ENCODE measurements at regions not wholly inside any gene's neighbourhood (a gene's known extent, or its start where the extent isn't known, plus 50 kb on each side); places are given as distances from the start of the nearest gene placed in this dataset.

GRCh38 chr4:114286262-114286810, 306.9 kb upstream of the ARSJ start:
- Histone ChIP-seq H3K27ac (no peak overlapping the region), H3K9me3 (ENCODE audit: severe bottlenecking) (no peaks in the 10 kb centered on the region), H3K36me3 (no peaks in the 10 kb centered on the region), H3K4me3 (ENCODE audit: low read depth, low read length) (no peak overlapping the region), H3K27me3 (ENCODE audit: insufficient read depth, low read depth, severe bottlenecking) (no peaks in the 10 kb centered on the region)
- DNase-seq = no peak
- TF ChIP-seq CTCF (IDR thresholded peaks at IDR 0.05; ENCODE audit: low read depth, low read length) = no peak

GRCh38 chr4:114287079-114287696, 307.7 kb upstream of the ARSJ start:
- no peaks in the 10 kb centered on the region for H3K27me3 ChIP-seq (ENCODE audit: insufficient read depth, low read depth, severe bottlenecking)
- no peak for DNase-seq
- no peaks in the 10 kb centered on the region for H3K9me3 ChIP-seq (ENCODE audit: severe bottlenecking)
- no peak overlapping the region for H3K27ac ChIP-seq
- no peak overlapping the region for H3K4me3 ChIP-seq (ENCODE audit: low read depth, low read length)
- H3K36me3 ChIP-seq = no peaks in the 10 kb centered on the region
- TF ChIP-seq CTCF (IDR thresholded peaks at IDR 0.05; ENCODE audit: low read depth, low read length) = no peak

DNA sequence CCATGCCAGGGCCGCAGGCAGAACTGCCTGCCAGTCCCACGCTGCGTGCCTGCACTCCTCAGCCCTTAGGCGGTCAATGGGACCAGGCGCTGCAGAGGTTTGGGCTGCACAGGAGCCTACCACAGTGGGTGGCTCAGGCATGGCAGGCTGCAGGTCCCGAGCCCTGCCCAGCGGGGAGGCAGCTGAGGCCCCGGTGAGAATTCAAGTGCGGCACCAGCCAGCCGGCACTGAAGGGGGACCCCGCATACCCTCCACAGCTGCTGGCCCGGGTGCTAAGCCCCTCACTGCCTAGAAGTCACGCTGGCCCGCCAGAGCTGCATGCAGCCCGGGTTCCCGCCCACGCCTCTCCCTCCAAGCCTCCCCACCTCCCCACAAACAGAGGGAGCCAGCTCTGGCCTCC, 302.5 kb upstream of the UGT8 start:
- Histone ChIP-seq H3K27me3 (ENCODE audit: insufficient read depth, low read depth, severe bottlenecking) (no peaks in the 10 kb centered on the region), H3K4me3 (ENCODE audit: low read depth, low read length) (no peak overlapping the region), H3K9me3 (ENCODE audit: severe bottlenecking) (peaks cover 5% of the 10 kb centered on the region), H3K36me3 (no peaks in the 10 kb centered on the region), H3K27ac (no peak overlapping the region)
- TF ChIP-seq CTCF (IDR thresholded peaks at IDR 0.05; ENCODE audit: low read depth, low read length) = no peak
- no peak for DNase-seq

DNA sequence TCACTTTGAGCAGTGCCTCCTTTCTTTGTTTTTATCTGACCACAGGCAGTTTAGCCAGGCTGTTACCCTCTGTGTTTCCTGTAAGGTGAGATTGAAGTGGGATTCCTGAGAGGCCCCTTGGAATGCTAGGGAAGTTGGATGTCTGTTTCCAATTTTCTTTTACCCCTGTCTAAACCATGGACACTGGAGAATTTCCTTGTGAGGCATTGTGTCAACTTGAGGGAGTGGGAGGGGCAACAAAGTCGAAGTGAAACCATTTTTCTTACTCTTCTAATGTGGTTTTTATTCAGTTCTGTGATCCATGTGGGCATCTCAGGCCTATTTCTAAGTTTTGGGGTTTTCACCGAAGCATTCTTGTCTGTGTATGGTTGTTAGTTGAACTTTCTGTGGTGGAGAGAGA, 296.1 kb upstream of the UGT8 start:
- no peak for TF ChIP-seq CTCF (IDR thresholded peaks at IDR 0.05; ENCODE audit: low read depth, low read length)
- Histone ChIP-seq H3K27me3 (ENCODE audit: insufficient read depth, low read depth, severe bottlenecking) (no peaks in the 10 kb centered on the region), H3K9me3 (ENCODE audit: severe bottlenecking) (no peaks in the 10 kb centered on the region), H3K36me3 (no peaks in the 10 kb centered on the region), H3K27ac (no peak overlapping the region), H3K4me3 (ENCODE audit: low read depth, low read length) (no peak overlapping the region)
- DNase-seq = no peak

DNA sequence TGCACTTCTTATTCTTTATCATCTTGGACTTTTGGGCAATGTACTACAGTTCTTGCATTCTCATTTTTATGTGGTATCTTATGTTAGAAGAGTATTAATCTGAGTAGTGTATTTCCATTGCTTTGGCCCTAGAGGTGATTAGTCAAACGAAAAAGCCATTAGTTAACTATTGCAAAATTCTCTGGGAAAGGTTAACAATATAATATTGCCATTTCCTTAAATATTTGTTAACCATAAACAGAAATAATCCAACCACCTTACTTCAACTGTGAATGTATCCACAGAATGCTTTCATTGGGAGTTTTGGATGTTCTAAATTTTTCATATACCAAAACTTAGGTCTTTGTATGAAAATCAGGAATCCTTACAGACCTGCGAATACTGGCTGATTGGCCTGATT, 294.6 kb upstream of the UGT8 start:
- Histone ChIP-seq H3K27me3 (ENCODE audit: insufficient read depth, low read depth, severe bottlenecking) (no peaks in the 10 kb centered on the region), H3K4me3 (ENCODE audit: low read depth, low read length) (no peak overlapping the region), H3K36me3 (no peaks in the 10 kb centered on the region), H3K27ac (no peak overlapping the region), H3K9me3 (ENCODE audit: severe bottlenecking) (no peaks in the 10 kb centered on the region)
- TF ChIP-seq CTCF (IDR thresholded peaks at IDR 0.05; ENCODE audit: low read depth, low read length) = no peak
- no peak for DNase-seq

- no peak for TF ChIP-seq CTCF (IDR thresholded peaks at IDR 0.05; ENCODE audit: low read depth, low read length)
- H3K27me3 ChIP-seq (ENCODE audit: insufficient read depth, low read depth, severe bottlenecking) = no peaks in the 10 kb centered on the region
- H3K9me3 ChIP-seq (ENCODE audit: severe bottlenecking) = no peaks in the 10 kb centered on the region
- no peak overlapping the region for H3K27ac ChIP-seq
- DNase-seq = no peak
- no peak overlapping the region for H3K4me3 ChIP-seq (ENCODE audit: low read depth, low read length)
- H3K36me3 ChIP-seq = no peaks in the 10 kb centered on the region
These were observed 294.0 kb upstream of the UGT8 start for GRCh38 chr4:114304567-114304966.

Data from WERI-Rb-1 (cell line).